HL-60 (cell line): ENCODE measurements at regions not wholly inside any gene's neighbourhood (a gene's known extent, or its start where the extent isn't known, plus 50 kb on each side); places are given as distances from the start of the nearest gene placed in this dataset.

Experiments used
- DNase-seq, 2 experiments: peaks; one replicate each; pipeline ENCODE4 v3.0.0-alpha.2; 2010 to 2020; ENCODE audit warnings: low read depth in 1 of 2, low spot score in 1 of 2
- H3K27ac ChIP-seq: fragments of 250-450 bp; sonication (Bioruptor Pico); replicated peaks from 2 replicates; pipeline ENCODE4 v1.5.1; 2020; ENCODE audit warnings: mild to moderate bottlenecking, moderate library complexity
- H3K27me3 ChIP-seq: fragments of 250-450 bp; sonication (Bioruptor Pico); 2 replicates; pipeline ENCODE4 v1.5.1; 2021; ENCODE audit warnings: mild to moderate bottlenecking, moderate library complexity; ENCODE audit not compliant: insufficient read depth, poor library complexity, severe bottlenecking
- H3K4me3 ChIP-seq: replicated peaks from 2 replicates; pipeline ENCODE4 v1.5.1; 2011; ENCODE audit warnings: mild to moderate bottlenecking, control low read depth, low read length; ENCODE audit not compliant: insufficient read depth
- GABPA ChIP-seq: IDR thresholded peaks from 2 replicates; pipeline ENCODE4 v1.6.1; 2012; ENCODE audit warnings: low read depth
- POLR2AphosphoS5 ChIP-seq: IDR thresholded peaks from 2 replicates; pipeline ENCODE4 v1.6.1; 2012; ENCODE audit warnings: low read depth
- SPI1 ChIP-seq: IDR thresholded peaks from 2 replicates; pipeline ENCODE4 v1.6.1; 2012; ENCODE audit warnings: low read depth, mild to moderate bottlenecking, borderline replicate concordance
- TF ChIP-seq, protein P1 (sequence below): IDR thresholded peaks from 2 replicates; pipeline ENCODE4 v1.6.1; 2012; ENCODE audit warnings: low read depth; ENCODE audit not compliant: insufficient replicate concordance
- TF ChIP-seq, protein P2 (sequence below): IDR thresholded peaks from one replicate; pipeline ENCODE4 v1.5.1; 2011; ENCODE audit warnings: low read length, control low read depth, inconsistent platforms; ENCODE audit not compliant: insufficient read depth

DNA sequence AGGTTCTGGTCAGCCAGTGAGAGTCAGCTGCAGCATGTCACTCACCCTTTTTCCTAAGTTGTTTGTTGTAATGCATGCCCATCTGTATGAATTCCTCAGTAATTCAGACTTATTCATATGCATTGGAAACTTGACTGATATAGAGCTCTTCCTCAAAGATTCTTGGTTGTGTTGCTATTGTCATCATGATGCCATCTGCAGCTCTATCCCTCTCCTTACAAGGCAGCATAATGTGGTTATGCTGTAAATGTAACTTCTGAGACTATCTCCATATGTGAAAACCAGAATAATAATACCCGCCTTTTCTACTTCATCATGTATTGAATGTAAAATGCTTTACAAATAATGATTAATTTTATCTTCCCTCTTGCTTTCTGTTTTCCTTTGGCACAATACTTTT is 252.6 kb upstream of the MTPN start:
- no peak for DNase-seq
- H3K4me3 ChIP-seq = no peak overlapping the region
- H3K27ac ChIP-seq = no peak overlapping the region
- TF ChIP-seq POLR2AphosphoS5 (no peak), SPI1 (no peak), GABPA (no peak)
- TF ChIP-seq, protein P1, sequence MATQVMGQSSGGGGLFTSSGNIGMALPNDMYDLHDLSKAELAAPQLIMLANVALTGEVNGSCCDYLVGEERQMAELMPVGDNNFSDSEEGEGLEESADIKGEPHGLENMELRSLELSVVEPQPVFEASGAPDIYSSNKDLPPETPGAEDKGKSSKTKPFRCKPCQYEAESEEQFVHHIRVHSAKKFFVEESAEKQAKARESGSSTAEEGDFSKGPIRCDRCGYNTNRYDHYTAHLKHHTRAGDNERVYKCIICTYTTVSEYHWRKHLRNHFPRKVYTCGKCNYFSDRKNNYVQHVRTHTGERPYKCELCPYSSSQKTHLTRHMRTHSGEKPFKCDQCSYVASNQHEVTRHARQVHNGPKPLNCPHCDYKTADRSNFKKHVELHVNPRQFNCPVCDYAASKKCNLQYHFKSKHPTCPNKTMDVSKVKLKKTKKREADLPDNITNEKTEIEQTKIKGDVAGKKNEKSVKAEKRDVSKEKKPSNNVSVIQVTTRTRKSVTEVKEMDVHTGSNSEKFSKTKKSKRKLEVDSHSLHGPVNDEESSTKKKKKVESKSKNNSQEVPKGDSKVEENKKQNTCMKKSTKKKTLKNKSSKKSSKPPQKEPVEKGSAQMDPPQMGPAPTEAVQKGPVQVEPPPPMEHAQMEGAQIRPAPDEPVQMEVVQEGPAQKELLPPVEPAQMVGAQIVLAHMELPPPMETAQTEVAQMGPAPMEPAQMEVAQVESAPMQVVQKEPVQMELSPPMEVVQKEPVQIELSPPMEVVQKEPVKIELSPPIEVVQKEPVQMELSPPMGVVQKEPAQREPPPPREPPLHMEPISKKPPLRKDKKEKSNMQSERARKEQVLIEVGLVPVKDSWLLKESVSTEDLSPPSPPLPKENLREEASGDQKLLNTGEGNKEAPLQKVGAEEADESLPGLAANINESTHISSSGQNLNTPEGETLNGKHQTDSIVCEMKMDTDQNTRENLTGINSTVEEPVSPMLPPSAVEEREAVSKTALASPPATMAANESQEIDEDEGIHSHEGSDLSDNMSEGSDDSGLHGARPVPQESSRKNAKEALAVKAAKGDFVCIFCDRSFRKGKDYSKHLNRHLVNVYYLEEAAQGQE = no peak
- TF ChIP-seq, protein P2, sequence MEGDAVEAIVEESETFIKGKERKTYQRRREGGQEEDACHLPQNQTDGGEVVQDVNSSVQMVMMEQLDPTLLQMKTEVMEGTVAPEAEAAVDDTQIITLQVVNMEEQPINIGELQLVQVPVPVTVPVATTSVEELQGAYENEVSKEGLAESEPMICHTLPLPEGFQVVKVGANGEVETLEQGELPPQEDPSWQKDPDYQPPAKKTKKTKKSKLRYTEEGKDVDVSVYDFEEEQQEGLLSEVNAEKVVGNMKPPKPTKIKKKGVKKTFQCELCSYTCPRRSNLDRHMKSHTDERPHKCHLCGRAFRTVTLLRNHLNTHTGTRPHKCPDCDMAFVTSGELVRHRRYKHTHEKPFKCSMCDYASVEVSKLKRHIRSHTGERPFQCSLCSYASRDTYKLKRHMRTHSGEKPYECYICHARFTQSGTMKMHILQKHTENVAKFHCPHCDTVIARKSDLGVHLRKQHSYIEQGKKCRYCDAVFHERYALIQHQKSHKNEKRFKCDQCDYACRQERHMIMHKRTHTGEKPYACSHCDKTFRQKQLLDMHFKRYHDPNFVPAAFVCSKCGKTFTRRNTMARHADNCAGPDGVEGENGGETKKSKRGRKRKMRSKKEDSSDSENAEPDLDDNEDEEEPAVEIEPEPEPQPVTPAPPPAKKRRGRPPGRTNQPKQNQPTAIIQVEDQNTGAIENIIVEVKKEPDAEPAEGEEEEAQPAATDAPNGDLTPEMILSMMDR = no peak
- H3K27me3 ChIP-seq = no peaks in the 10 kb centered on the region

GRCh38 chr7:136228171-136228570 is 251.0 kb upstream of the MTPN start:
- Histone ChIP-seq H3K27ac (no peak overlapping the region), H3K4me3 (no peak overlapping the region), H3K27me3 (no peaks in the 10 kb centered on the region)
- TF ChIP-seq POLR2AphosphoS5 (no peak), SPI1 (no peak), GABPA (no peak)
- TF ChIP-seq, protein P1 = no peak
- TF ChIP-seq, protein P2 = no peak
- DNase-seq = no peak

DNA sequence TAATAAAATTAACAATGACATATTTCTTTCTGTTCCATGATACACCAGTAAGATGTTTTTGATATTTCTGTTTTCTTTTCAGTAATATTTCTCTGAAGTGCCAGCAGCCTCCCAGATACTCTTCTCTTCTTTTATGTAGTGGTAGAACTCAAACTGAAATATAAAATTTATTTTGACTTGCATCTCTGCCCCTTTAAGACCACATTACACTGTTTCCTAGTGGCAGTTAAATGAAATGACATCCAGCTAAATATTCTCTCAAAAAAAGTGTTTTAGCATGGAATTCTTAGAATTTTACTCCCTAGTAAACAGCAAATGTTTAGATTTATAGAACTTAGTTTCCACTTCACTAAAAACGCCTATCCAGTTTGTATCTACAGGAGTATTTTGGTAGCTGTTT is 237.2 kb upstream of the MTPN start:
- DNase-seq = no peak
- Histone ChIP-seq H3K4me3 (no peak overlapping the region), H3K27ac (no peak overlapping the region), H3K27me3 (no peaks in the 10 kb centered on the region)
- TF ChIP-seq, protein P1 = no peak
- TF ChIP-seq, protein P2 = no peak
- no peak for TF ChIP-seq GABPA
- TF ChIP-seq SPI1 = no peak
- TF ChIP-seq POLR2AphosphoS5 = no peak
